Nephron progenitor cell (in vitro differentiated cells): ENCODE measurements at regions not wholly inside any gene's neighbourhood (a gene's known extent, or its start where the extent isn't known, plus 50 kb on each side); places are given as distances from the start of the nearest gene placed in this dataset.

Source experiments
- DNase-seq: peaks from one replicate; pipeline ENCODE4 v3.0.0; 2021
- H3K27ac Mint-ChIP-seq: 2 replicates; pipeline ENCODE4 v1.8.0; 2021; ENCODE audit warnings: mild to moderate bottlenecking, moderate library complexity, mixed read lengths
- H3K27me3 Mint-ChIP-seq: 2 replicates; pipeline ENCODE4 v1.8.0; 2021; ENCODE audit warnings: mild to moderate bottlenecking, low read depth, mixed read lengths; ENCODE audit not compliant: poor library complexity
- H3K36me3 Mint-ChIP-seq: 2 replicates; pipeline ENCODE4 v1.8.0; 2021; ENCODE audit warnings: low read depth, mixed read lengths
- H3K4me1 Mint-ChIP-seq: 2 replicates; pipeline ENCODE4 v1.8.0; 2021; ENCODE audit warnings: mixed read lengths
- H3K4me3 Mint-ChIP-seq: 2 replicates; pipeline ENCODE4 v1.8.0; 2021; ENCODE audit warnings: mild to moderate bottlenecking, moderate library complexity, mixed read lengths
- H3K9me3 Mint-ChIP-seq: 2 replicates; pipeline ENCODE4 v1.8.0; 2021; ENCODE audit warnings: mild to moderate bottlenecking, moderate library complexity, mixed read lengths
- CTCF ChIP-seq: fragments of 200-600 bp; sonication (generic); IDR thresholded peaks from 2 replicates; pipeline ENCODE4 v1.5.0; 2021; ENCODE audit warnings: antibody characterized with exemption

- Mint-ChIP-seq H3K4me1 (no peaks in the 10 kb centered on the region), H3K27me3 (no peaks in the 10 kb centered on the region), H3K36me3 (no peaks in the 10 kb centered on the region)
Observed at GRCh38 chr1:239164451-239165180, 221.8 kb upstream of the CHRM3 start.

DNA sequence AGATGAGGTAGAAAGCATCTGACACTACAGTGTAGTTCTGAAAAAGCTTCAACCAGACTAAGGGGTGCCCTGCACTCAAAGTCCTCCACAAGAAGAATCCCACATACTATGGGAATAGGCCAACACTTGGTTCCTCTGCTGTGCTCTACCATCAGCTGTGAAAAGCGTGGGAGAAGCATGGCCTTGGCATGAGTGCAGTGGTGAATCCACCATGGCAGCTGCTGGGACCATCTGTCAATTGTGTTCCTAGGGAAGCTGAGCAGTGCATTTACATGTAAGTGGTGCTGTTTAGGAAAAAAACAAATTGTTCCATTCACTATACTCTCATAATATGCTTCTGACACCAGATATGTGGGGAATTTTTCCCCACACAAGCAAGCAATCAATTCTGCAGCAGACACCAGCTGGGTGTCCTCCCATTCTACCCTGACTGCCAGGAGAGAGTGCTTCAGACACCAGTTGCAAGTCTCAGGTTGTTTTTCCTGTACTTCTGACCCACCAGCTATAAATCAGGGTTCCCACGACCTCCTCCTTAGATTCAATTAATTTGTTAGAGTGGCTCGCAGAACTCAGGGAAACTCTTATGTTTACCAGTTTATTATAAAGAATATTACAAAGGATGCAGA lies 230.8 kb upstream of the CHRM3 start:
- H3K36me3 Mint-ChIP-seq = no peaks in the 10 kb centered on the region
- no peak for TF ChIP-seq CTCF
- DNase-seq = no peak
- H3K4me3 Mint-ChIP-seq = no peak overlapping the region
- H3K27ac Mint-ChIP-seq = peak overlapping the region; percentile 31
- H3K9me3 Mint-ChIP-seq = no peaks in the 10 kb centered on the region
- no peaks in the 10 kb centered on the region for H3K27me3 Mint-ChIP-seq
- H3K4me1 Mint-ChIP-seq = peaks cover 16% of the 10 kb centered on the region

More at GRCh38 chr1:239164451-239165180, 221.8 kb upstream of the CHRM3 start:
- Mint-ChIP-seq H3K27ac (no peak overlapping the region), H3K9me3 (peaks cover 2% of the 10 kb centered on the region), H3K4me3 (no peak overlapping the region)
- no peak for DNase-seq
- TF ChIP-seq CTCF = no peak

DNA sequence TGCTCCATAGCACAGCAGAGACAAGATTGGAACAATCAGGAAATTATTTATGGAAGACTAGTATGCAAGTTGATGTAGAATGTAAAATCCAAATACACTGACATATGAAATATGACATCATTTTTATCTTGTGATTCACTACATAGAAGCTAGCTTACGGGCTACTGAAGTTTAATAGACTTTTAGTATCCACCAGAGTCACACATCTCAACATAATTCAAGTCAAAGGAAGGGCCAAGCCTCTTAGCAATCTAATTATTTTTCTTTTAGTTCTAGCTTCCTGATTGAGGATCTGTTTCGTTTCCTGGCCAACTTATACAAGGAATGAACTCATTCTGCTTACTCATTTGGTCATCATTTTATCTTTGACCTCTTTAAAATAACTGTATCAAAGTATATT lies 234.4 kb upstream of the CHRM3 start:
- no peaks in the 10 kb centered on the region for H3K36me3 Mint-ChIP-seq
- TF ChIP-seq CTCF = no peak
- H3K27me3 Mint-ChIP-seq = no peaks in the 10 kb centered on the region
- H3K27ac Mint-ChIP-seq = no peak overlapping the region
- H3K4me3 Mint-ChIP-seq = no peak overlapping the region
- no peak for DNase-seq
- H3K4me1 Mint-ChIP-seq = peaks cover 16% of the 10 kb centered on the region
- no peaks in the 10 kb centered on the region for H3K9me3 Mint-ChIP-seq

DNA sequence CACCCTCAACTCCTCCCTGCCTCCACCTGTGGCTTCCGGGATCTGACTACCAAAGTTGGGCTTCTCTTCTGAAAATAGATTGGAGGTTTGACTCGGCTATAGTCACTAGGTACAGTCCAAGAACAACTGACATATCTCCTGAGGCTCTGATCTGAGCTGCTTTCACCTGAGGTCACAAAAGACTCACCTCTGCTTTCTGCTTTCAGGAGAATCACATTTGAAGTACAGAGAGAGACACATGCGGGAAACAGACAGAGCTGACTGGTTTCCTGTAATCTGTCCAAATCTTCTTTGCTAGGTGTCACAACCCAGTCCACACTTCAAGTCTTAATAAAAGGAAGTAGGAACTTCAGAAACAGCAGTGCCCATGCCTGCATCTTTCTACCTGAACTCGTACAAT lies 245.4 kb upstream of the CHRM3 start:
- Mint-ChIP-seq H3K4me1 (no peaks in the 10 kb centered on the region), H3K36me3 (no peaks in the 10 kb centered on the region), H3K27me3 (peaks cover 3% of the 10 kb centered on the region), H3K27ac (no peak overlapping the region), H3K4me3 (no peak overlapping the region), H3K9me3 (no peaks in the 10 kb centered on the region)
- no peak for DNase-seq
- no peak for TF ChIP-seq CTCF

GRCh38 chr1:239139801-239140200 lies 246.6 kb upstream of the CHRM3 start:
- no peak for TF ChIP-seq CTCF
- Mint-ChIP-seq H3K27me3 (peaks cover 3% of the 10 kb centered on the region), H3K4me3 (no peak overlapping the region), H3K9me3 (peaks cover 6% of the 10 kb centered on the region), H3K36me3 (no peaks in the 10 kb centered on the region), H3K27ac (no peak overlapping the region), H3K4me1 (no peaks in the 10 kb centered on the region)
- no peak for DNase-seq

DNA sequence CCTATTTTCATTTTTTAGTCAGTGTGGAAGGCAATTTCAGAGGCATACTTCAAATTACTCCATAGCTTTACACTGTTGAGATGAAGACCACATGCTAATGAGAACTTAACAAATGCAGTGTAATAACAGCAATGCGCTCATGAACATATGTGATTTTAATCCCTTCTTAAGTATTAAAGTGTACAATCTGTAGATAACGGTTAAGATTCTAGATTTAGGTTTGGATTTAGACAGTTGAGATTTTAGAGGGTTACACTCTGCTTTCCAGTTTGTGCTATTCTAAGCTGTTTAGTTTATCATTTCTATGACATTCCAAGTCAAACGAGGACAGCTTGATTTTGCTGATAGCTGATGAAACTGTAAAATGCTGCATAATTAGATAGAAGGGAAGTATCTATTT lies 257.8 kb upstream of the CHRM3 start:
- Mint-ChIP-seq H3K27ac (no peak overlapping the region), H3K27me3 (no peaks in the 10 kb centered on the region), H3K4me3 (no peak overlapping the region), H3K36me3 (no peaks in the 10 kb centered on the region), H3K4me1 (peaks cover 14% of the 10 kb centered on the region), H3K9me3 (no peaks in the 10 kb centered on the region)
- no peak for TF ChIP-seq CTCF
- no peak for DNase-seq
